ENCODE measurements at regions not wholly inside any gene's neighbourhood (a gene's known extent, or its start where the extent isn't known, plus 50 kb on each side); places are given as distances from the start of the nearest gene placed in this dataset.
"Not testable (repeated sequence)": the region's sequence is repeated elsewhere in the genome, so short reads cannot be mapped to it uniquely, and the experiment has no call there.

DNA sequence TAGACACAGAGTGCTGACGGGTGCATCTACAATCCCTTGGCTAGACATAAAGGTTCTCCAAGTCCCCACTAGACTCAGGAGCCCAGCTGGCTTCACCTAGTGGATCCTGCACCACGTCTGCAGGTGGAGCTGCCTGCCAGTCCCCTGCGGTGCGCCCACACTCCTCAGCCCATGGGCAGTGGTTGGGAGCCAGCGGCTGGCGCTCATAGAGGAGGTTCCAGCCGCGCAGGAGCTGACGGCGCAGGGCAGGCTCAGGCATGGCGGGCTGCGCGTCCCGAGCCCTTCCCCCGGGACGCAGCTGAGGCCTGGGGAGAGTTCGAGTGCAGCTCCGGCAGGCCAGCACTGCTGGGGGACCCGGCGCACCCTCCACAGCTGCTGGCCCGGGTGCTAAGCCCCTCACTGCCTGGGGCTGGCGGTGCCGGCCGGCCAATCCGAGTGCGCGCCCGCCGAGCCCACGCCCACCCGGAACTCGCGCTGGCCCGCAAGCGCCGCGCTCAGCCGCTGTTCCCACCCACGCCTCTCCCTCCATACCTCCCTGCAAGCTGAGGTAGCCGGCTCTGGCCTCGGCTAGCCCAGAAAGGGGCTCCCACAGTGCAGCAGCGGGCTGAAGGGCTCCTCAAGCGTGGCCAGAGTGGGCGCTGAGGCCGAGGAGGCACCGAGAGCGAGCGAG is 1364.5 kb upstream of the WWC1 start:
- not testable (repeated sequence) for H2BK12ac ChIP-seq (ENCODE audit: low read length in 2 of 2); H3K4ac ChIP-seq (ENCODE audit: low read depth in 1 of 2, low read length in 2 of 2); H3K4me3 ChIP-seq (ENCODE audit: insufficient read depth in 1 of 2, low read depth in 1 of 2, low read length in 2 of 2); H3K9ac ChIP-seq (ENCODE audit: low read length); DNase-seq; H3K18ac ChIP-seq (ENCODE audit: low read depth in 1 of 2, low read length in 2 of 2); H3K36me3 ChIP-seq (ENCODE audit: control insufficient read depth in 1 of 2, insufficient read depth in 2 of 2, low read depth in 1 of 2, low read length in 2 of 2); H3K4me2 ChIP-seq (ENCODE audit: low read length, poor library complexity, severe bottlenecking); H4K91ac ChIP-seq (ENCODE audit: low read length); H2AK5ac ChIP-seq (ENCODE audit: low read length, severe bottlenecking); H2BK15ac ChIP-seq (ENCODE audit: low read depth, poor library complexity, severe bottlenecking); H3K4me1 ChIP-seq (ENCODE audit: control insufficient read depth, insufficient read depth, low read depth, low read length); H3K14ac ChIP-seq (ENCODE audit: low read length in 2 of 2); H2BK120ac ChIP-seq (ENCODE audit: low read depth, low read length); H2BK5ac ChIP-seq (ENCODE audit: low read depth, low read length, poor library complexity, severe bottlenecking); H2AFZ ChIP-seq (ENCODE audit: low read depth, low read length); H3K79me1 ChIP-seq (replicated peaks; ENCODE audit: low read length, poor library complexity, severe bottlenecking); H3K27ac ChIP-seq (ENCODE audit: low read length, poor library complexity, severe bottlenecking); H4K8ac ChIP-seq (ENCODE audit: low read length); H3K27me3 ChIP-seq (ENCODE audit: control insufficient read depth in 1 of 2, insufficient read depth in 1 of 2, low read length in 2 of 2); H3K23ac ChIP-seq (ENCODE audit: low read length in 2 of 2)
- H3K9me3 ChIP-seq (ENCODE audit: control insufficient read depth, low read length), result peaks cover 13% of the 10 kb centered on the region
- 95% methylated on average over 32 of the region's 48 CpGs for WGBS

DNA sequence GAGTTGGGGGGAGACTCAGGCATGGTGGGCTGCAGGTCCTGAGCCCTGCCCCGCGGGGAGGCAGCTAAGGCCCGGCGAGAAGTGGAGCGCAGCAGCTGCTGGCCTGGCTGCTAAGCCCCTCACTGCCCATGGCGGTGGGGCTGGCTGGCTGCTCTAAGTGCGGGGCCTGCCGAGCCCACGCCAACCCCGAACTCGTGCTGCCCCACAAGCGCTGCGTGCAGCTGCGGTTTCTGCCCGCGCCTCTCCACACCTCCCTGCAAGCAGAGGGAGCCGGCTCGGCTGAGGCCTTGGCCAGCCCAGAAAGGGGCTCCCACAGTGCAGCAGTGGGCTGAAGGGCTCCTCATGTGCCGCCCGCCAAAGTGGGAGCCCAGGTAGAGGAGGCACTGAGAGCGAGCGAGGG is 1355.1 kb upstream of the WWC1 start:
- H3K18ac ChIP-seq (ENCODE audit: low read depth in 1 of 2, low read length in 2 of 2), result no peak overlapping the region
- H3K27ac ChIP-seq (ENCODE audit: low read length, poor library complexity, severe bottlenecking), result no peak overlapping the region
- H3K4ac ChIP-seq (ENCODE audit: low read depth in 1 of 2, low read length in 2 of 2), result no peak overlapping the region
- H2BK120ac ChIP-seq (ENCODE audit: low read depth, low read length), result no peak overlapping the region
- DNase-seq, result no peak
- no peak overlapping the region for H4K91ac ChIP-seq (ENCODE audit: low read length)
- H3K23ac ChIP-seq (ENCODE audit: low read length in 2 of 2), result no peak overlapping the region
- H3K27me3 ChIP-seq (ENCODE audit: control insufficient read depth in 1 of 2, insufficient read depth in 1 of 2, low read length in 2 of 2), result no peaks in the 10 kb centered on the region
- no peak overlapping the region for H2BK5ac ChIP-seq (ENCODE audit: low read depth, low read length, poor library complexity, severe bottlenecking)
- H2AFZ ChIP-seq (ENCODE audit: low read depth, low read length), result no peak overlapping the region
- no peak overlapping the region for H4K8ac ChIP-seq (ENCODE audit: low read length)
- H3K36me3 ChIP-seq (ENCODE audit: control insufficient read depth in 1 of 2, insufficient read depth in 2 of 2, low read depth in 1 of 2, low read length in 2 of 2), result no peaks in the 10 kb centered on the region
- H3K14ac ChIP-seq (ENCODE audit: low read length in 2 of 2), result no peak overlapping the region
- no peaks in the 10 kb centered on the region for H3K79me1 ChIP-seq (replicated peaks; ENCODE audit: low read length, poor library complexity, severe bottlenecking)
- no peak overlapping the region for H3K4me2 ChIP-seq (ENCODE audit: low read length, poor library complexity, severe bottlenecking)
- H3K9me3 ChIP-seq (ENCODE audit: control insufficient read depth, low read length), result peaks cover 14% of the 10 kb centered on the region
- H3K4me1 ChIP-seq (ENCODE audit: control insufficient read depth, insufficient read depth, low read depth, low read length), result no peaks in the 10 kb centered on the region
- H3K4me3 ChIP-seq (ENCODE audit: insufficient read depth in 1 of 2, low read depth in 1 of 2, low read length in 2 of 2), result no peak overlapping the region
- no peak overlapping the region for H3K9ac ChIP-seq (ENCODE audit: low read length)
- no peak overlapping the region for H2BK12ac ChIP-seq (ENCODE audit: low read length in 2 of 2)
- no peak overlapping the region for H2BK15ac ChIP-seq (ENCODE audit: low read depth, poor library complexity, severe bottlenecking)
- H2AK5ac ChIP-seq (ENCODE audit: low read length, severe bottlenecking), result no peak overlapping the region
- WGBS, result 95% methylated on average over 22 of the region's 22 CpGs

DNA sequence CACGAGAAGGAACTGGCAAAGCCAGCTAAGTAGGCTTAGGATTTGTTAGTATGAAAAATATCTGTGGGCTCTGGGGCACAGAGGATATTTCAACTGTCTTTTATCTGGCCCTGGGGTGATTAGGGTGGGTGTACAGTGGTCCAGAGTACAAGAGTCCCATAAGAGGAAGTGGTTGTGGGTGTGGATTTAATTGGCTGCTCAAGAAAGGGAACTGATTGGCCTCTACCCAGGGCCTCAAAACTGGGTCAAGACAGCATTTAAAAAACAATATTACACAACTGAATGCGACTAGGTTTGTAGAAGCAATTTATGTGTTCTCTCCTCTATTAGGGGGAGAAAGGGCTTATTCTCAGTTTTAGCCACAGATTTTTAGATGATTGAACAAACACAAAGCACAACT is 1353.4 kb upstream of the WWC1 start:
- H3K9ac ChIP-seq (ENCODE audit: low read length), result no peak overlapping the region
- H3K23ac ChIP-seq (ENCODE audit: low read length in 2 of 2), result no peak overlapping the region
- H3K79me1 ChIP-seq (replicated peaks; ENCODE audit: low read length, poor library complexity, severe bottlenecking), result no peaks in the 10 kb centered on the region
- no peak for DNase-seq
- H3K4me1 ChIP-seq (ENCODE audit: control insufficient read depth, insufficient read depth, low read depth, low read length), result no peaks in the 10 kb centered on the region
- H3K14ac ChIP-seq (ENCODE audit: low read length in 2 of 2), result no peak overlapping the region
- H4K91ac ChIP-seq (ENCODE audit: low read length), result no peak overlapping the region
- no peak overlapping the region for H2AFZ ChIP-seq (ENCODE audit: low read depth, low read length)
- H2BK5ac ChIP-seq (ENCODE audit: low read depth, low read length, poor library complexity, severe bottlenecking), result no peak overlapping the region
- no peak overlapping the region for H3K4ac ChIP-seq (ENCODE audit: low read depth in 1 of 2, low read length in 2 of 2)
- H3K9me3 ChIP-seq (ENCODE audit: control insufficient read depth, low read length), result peaks cover 20% of the 10 kb centered on the region
- no peak overlapping the region for H3K4me2 ChIP-seq (ENCODE audit: low read length, poor library complexity, severe bottlenecking)
- no peaks in the 10 kb centered on the region for H3K36me3 ChIP-seq (ENCODE audit: control insufficient read depth in 1 of 2, insufficient read depth in 2 of 2, low read depth in 1 of 2, low read length in 2 of 2)
- no peak overlapping the region for H2BK12ac ChIP-seq (ENCODE audit: low read length in 2 of 2)
- no peak overlapping the region for H2AK5ac ChIP-seq (ENCODE audit: low read length, severe bottlenecking)
- no peak overlapping the region for H2BK15ac ChIP-seq (ENCODE audit: low read depth, poor library complexity, severe bottlenecking)
- H3K18ac ChIP-seq (ENCODE audit: low read depth in 1 of 2, low read length in 2 of 2), result no peak overlapping the region
- no peak overlapping the region for H3K4me3 ChIP-seq (ENCODE audit: insufficient read depth in 1 of 2, low read depth in 1 of 2, low read length in 2 of 2)
- H3K27ac ChIP-seq (ENCODE audit: low read length, poor library complexity, severe bottlenecking), result no peak overlapping the region
- no peak overlapping the region for H4K8ac ChIP-seq (ENCODE audit: low read length)
- WGBS, result 59% methylated on average over 1 of the region's 2 CpGs
- H2BK120ac ChIP-seq (ENCODE audit: low read depth, low read length), result no peak overlapping the region
- no peaks in the 10 kb centered on the region for H3K27me3 ChIP-seq (ENCODE audit: control insufficient read depth in 1 of 2, insufficient read depth in 1 of 2, low read length in 2 of 2)

DNA sequence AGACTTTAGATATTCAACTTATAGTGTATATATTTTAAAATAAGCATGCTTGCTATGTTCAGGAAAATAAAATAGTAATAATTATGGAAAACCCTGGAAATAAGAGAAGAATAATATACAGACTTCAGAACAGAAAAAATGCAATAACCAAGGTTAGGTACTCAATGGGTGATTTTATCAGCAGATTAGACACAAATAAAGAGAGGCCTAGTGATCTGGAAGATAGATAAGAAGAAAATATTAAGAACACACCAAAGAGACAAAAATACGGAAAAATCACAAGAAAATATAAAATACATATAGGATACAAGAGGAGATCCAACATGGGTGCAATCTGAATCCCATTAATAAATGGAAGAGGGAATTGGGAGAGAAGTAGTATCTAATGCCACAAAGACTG is 1348.5 kb upstream of the WWC1 start:
- Histone ChIP-seq H3K4me2 (ENCODE audit: low read length, poor library complexity, severe bottlenecking) (no peak overlapping the region), H3K4me3 (ENCODE audit: insufficient read depth in 1 of 2, low read depth in 1 of 2, low read length in 2 of 2) (no peak overlapping the region), H2BK5ac (ENCODE audit: low read depth, low read length, poor library complexity, severe bottlenecking) (no peak overlapping the region), H3K27me3 (ENCODE audit: control insufficient read depth in 1 of 2, insufficient read depth in 1 of 2, low read length in 2 of 2) (no peaks in the 10 kb centered on the region), H2AK5ac (ENCODE audit: low read length, severe bottlenecking) (no peak overlapping the region), H4K91ac (ENCODE audit: low read length) (no peak overlapping the region), H3K79me1 (replicated peaks; ENCODE audit: low read length, poor library complexity, severe bottlenecking) (no peaks in the 10 kb centered on the region), H2BK12ac (ENCODE audit: low read length in 2 of 2) (no peak overlapping the region), H3K4ac (ENCODE audit: low read depth in 1 of 2, low read length in 2 of 2) (no peak overlapping the region), H3K14ac (ENCODE audit: low read length in 2 of 2) (no peak overlapping the region), H3K27ac (ENCODE audit: low read length, poor library complexity, severe bottlenecking) (no peak overlapping the region), H3K36me3 (ENCODE audit: control insufficient read depth in 1 of 2, insufficient read depth in 2 of 2, low read depth in 1 of 2, low read length in 2 of 2) (no peaks in the 10 kb centered on the region), H2BK120ac (ENCODE audit: low read depth, low read length) (no peak overlapping the region), H4K8ac (ENCODE audit: low read length) (no peak overlapping the region), H3K23ac (ENCODE audit: low read length in 2 of 2) (no peak overlapping the region), H3K9me3 (ENCODE audit: control insufficient read depth, low read length) (peaks cover 26% of the 10 kb centered on the region), H3K18ac (ENCODE audit: low read depth in 1 of 2, low read length in 2 of 2) (no peak overlapping the region), H2BK15ac (ENCODE audit: low read depth, poor library complexity, severe bottlenecking) (no peak overlapping the region), H2AFZ (ENCODE audit: low read depth, low read length) (no peak overlapping the region), H3K4me1 (ENCODE audit: control insufficient read depth, insufficient read depth, low read depth, low read length) (no peaks in the 10 kb centered on the region), H3K9ac (ENCODE audit: low read length) (no peak overlapping the region)
- no peak for DNase-seq
- WGBS, result no CpG with 5 or more reads among the region's 1 CpG
